ENCODE measurements at regions not wholly inside any gene's neighbourhood (a gene's known extent, or its start where the extent isn't known, plus 50 kb on each side); places are given as distances from the start of the nearest gene placed in this dataset.

DNA sequence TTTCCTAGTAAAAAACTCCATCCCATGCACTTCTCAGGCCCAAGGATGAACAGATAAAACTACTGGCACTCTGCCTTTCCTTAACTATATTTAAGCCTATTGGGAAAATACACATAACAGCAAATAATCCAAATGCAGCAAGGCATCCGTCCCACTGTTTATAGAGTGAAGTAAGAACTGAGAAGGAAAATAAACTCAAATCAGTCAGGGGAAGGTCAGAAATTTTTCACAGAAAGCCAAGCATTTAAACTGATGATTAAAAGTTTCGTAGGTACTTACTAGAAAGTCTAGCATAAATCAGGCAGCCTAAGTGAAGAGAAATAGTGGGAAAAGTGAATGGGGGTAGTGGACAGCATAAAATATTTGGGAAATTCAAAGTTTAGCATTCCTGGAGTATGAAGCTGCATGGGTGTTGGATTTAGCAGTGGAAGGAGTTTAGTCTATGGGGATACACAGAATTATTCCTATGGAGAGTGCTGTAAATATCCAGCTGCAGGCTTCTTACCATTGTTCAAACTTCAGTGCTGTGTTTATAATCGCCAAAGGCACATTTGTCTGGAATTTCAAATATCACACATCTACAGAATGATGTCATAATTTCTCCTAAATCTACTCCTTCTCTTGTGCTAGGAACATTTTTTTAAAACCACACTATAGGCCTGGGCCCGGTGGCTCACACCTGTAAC is 1131.0 kb upstream of the GOT2 start:
- Histone ChIP-seq H4K20me1 (replicated peaks; ENCODE audit: control insufficient read depth, insufficient read depth, low read length) (no peaks in the 10 kb centered on the region), H3K27me3 (ENCODE audit: control insufficient read depth in 2 of 2, insufficient read depth in 2 of 2, low read length in 2 of 2) (no peaks in the 10 kb centered on the region), H3K4me3 (no peak overlapping the region), H3K9me1 (ENCODE audit: control insufficient read depth, insufficient read depth, low read length) (no peaks in the 10 kb centered on the region), H3K9ac (ENCODE audit: insufficient read depth in 1 of 2, low read depth in 2 of 2, low read length in 2 of 2) (no peak overlapping the region), H2AFZ (ENCODE audit: low read depth, low read length) (no peak overlapping the region), H3K79me2 (ENCODE audit: control insufficient read depth, insufficient read depth, low read length) (no peaks in the 10 kb centered on the region), H3K27ac (ENCODE audit: extremely low read depth, low read depth, low read length) (no peak overlapping the region), H3K9me3 (replicated peaks; ENCODE audit: control insufficient read depth, insufficient read depth, low read depth, low read length) (no peaks in the 10 kb centered on the region), H3K4me1 (replicated peaks in 1 of 2; ENCODE audit: control insufficient read depth in 2 of 2, insufficient read depth in 2 of 2, low read length in 2 of 2) (no peaks in the 10 kb centered on the region), H3K4me2 (ENCODE audit: insufficient read depth, low read length) (no peak overlapping the region), H3K36me3 (ENCODE audit: control insufficient read depth, insufficient read depth, low read length) (no peaks in the 10 kb centered on the region)
- no TSS peak for BruUV-seq (replicated peaks)
- ATAC-seq (no peak), FAIRE-seq (no peak), DNase-seq (ENCODE audit: extremely low read depth in 1 of 4, low spot score in 3 of 4) (no peak)
- ChIA-PET POLR2A (no interaction called here), CTCF (ENCODE audit: low intra/inter-chr PET ratio) (no interaction called here)
- in situ Hi-C loops (cut with MboI), result no loop called here
- 2% methylated on average over 4 of the region's 4 CpGs for WGBS (ENCODE audit: insufficient coverage, low coverage, missing lambda C conversion rate)
- TF ChIP-seq NR2F6 (CRISPR knock-in tag; IDR thresholded peaks at IDR 0.05) (no peak), ZNF175 (CRISPR knock-in tag; IDR thresholded peaks at IDR 0.05; ENCODE audit: low read depth) (no peak), ZNF444 (CRISPR knock-in tag; IDR thresholded peaks at IDR 0.05) (no peak), ELF2 (CRISPR knock-in tag; IDR thresholded peaks at IDR 0.05) (no peak), NUFIP1 (IDR thresholded peaks at IDR 0.05; ENCODE audit: partially characterized antibody) (no peak), BMI1 (IDR thresholded peaks at IDR 0.05; ENCODE audit: low read length) (no peak), POLR2A (conservative IDR thresholded peaks at IDR 0.05) (no peak), PML (IDR thresholded peaks at IDR 0.05; ENCODE audit: low read length) (no peak)
- intact Hi-C loops (cut with micrococcal nuclease), result no loop called here
